ENCODE measurements at regions not wholly inside any gene's neighbourhood (a gene's known extent, or its start where the extent isn't known, plus 50 kb on each side); places are given as distances from the start of the nearest gene placed in this dataset.

DNA sequence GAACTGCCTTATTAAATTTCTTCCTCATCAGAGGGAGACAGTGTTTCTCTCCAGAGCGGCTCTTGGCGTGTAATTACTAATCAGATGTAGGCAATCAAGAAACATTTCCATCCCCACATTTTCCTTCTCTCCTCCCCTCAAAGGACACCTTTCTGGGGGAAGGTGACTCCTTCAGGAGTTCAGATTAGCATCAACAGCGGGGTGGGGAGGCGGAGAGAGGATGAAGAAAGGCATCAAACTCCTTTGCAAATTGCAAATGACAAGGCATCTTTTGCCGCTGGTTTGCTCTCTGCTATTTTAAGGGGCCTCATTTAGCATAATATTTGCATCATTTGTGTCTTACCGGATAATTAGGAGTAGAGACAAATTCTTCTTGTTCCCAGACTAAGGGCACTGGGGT lies 231.7 kb upstream of the SRRM4 start:
- peak in 21 of 56 donors; percentile 1 to 61 (median 22) for DNase-seq

DNA sequence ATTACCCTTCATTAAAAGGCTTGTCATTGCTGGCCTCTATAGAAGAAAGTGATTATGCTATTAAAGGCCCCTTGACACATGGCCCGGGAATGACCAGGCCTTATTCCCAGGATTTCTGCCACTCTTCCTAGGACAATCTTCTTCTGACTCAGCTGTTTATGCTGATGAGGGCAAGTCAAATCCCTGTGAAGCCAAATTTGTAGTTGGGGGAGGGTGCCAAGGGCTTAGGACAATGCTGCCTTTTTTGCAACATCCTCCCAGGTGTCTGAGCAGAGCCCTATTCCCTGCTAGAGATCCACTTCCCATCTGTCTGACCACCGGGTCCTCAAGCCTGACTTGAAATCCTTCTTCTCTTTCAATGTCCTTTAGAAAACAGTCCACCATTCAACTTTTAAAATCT lies 230.7 kb upstream of the SRRM4 start:
- peak in 2 of 56 donors; percentile 1 to 5 for DNase-seq

GRCh38 chr12:118751355-118751754 lies 230.0 kb upstream of the SRRM4 start:
- no peak for DNase-seq

DNA sequence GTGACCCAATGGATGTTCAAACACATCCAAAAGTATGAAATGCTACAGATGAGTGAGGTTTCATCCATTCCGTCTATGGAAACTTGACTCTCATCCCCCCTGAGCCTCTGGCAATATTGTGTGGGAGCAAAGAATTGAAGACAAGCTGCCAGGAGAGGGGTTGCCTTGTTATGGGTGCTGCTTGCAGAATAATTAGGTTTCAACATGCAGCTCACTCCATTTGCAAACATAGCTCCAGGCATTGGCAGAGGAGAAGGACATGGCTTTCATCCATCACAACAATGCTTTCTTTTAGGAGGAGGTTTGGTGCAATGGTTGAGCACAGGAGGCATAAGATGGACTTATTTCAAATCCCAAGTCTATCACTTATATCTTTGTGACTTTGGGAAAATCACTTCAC lies 220.7 kb upstream of the SRRM4 start:
- no peak for DNase-seq

- DNase-seq = peak in 13 of 56 donors; percentile 1 to 22 (median 3)
Observed at GRCh38 chr12:118763234-118763633, 218.1 kb upstream of the SRRM4 start.

GRCh38 chr12:118773956-118774723 lies 207.2 kb upstream of the SRRM4 start:
- DNase-seq = peak in 49 of 56 donors; percentile 8 to 83 (median 49)

GRCh38 chr12:118777504-118777903 lies 203.8 kb upstream of the SRRM4 start:
- DNase-seq = no peak

DNA sequence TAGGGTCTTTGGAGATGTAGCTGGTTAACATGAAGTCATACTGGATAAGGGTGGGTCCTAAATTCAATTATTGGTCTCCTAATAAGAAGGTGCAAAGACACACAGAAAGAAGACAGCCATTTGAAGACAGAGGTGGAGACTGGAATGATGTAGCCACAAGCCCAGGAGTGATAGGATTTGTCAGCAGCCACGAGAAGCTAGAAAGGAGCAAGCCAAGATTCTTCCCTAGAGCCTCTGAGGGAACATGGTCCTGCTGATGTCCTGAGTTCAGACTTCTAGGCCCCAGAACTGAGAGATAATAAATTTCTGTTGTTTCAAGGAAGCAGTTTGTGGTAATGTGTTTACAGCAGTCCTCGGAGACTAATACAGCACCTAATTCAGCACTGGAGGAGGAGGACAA lies 203.3 kb upstream of the SRRM4 start:
- DNase-seq = no peak

DNA sequence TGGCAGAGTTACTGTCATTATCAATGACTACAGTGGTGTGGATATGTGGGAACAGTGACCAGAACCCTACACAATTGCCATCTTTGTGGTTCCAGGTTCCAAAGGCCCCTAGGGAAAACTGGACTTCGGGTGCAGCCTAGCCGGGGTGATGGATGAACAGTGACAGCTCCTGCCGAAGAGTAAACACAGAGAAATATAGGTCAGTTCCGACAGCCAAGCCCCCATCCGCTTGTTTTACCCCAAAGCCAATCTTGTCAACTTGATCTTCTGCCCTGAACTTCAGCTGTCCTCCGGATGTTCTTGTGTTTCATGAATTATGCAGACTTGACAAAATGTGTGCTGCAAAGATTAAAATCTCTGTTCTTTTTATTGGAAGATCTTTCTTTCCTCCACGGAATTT lies 200.4 kb upstream of the SRRM4 start:
- no peak for DNase-seq

DNA sequence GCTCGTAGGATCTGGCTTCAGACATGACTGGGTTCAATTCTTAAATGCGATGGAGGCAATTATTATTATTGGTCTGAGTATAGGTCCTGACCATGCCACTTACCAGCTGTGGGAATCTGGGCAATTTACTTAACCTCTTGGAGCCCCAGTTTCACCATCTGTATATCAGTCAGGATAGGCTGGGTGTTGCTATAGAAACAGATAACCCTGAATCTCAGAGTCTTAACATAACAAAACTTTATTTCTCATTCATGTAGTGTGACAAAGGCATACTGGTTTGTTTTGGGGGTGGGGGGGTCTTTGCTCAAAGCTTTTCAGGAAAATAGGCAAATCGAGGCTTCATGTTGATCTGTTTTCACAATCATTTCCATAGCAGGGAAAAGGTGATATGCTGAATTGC lies 199.6 kb upstream of the SRRM4 start:
- DNase-seq = no peak

DNA sequence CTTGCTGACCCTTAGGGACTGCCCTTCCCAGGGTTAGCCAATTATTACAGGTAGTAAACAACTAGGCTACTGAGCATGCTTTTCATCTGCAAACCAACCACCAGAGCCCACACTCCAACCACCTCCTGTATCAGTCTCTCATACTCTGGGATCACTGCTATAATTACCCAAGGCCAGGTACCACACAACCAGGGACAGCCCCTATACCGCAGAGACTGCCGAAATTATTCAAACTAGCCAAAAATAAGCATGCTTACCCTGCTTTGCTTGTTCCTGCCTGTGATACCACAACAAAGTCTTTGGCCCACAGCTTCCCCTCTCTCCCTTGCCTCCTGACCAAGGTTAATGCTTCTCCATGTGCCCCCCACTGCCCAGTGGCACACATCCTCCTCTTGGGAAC lies 197.6 kb upstream of the SRRM4 start:
- no peak for DNase-seq

- no peak for DNase-seq
Observed at GRCh38 chr12:118790578-118790977, 190.8 kb upstream of the SRRM4 start.

DNA sequence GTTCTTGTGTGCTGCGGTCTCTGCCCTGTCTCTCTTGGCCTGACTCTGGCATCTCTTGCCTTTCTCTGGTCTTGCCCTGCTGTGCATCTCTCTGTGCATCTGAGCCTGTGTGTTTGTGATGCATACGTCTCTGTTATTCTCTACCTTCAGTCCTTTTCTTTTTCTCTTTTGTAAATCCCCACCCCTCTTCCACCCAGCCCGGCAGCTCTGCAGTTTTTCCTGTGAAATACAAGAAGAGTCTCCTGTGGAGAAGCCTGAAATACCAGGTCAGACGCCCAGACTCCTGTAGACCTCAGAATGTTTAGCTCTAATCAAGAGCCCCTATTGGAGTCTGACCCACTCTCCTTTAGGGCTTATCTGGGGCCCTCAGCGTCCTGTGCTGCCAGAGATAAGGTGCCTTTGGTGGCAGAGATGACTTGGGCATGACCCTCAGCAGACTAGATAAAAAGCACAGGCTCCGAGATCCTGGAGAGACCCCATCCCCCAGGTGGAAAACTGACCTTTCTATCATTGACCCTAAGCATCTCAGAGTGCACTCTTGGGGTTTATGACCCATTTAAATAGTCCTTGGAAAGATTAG lies 167.5 kb upstream of the SRRM4 start:
- no peak for DNase-seq

DNA sequence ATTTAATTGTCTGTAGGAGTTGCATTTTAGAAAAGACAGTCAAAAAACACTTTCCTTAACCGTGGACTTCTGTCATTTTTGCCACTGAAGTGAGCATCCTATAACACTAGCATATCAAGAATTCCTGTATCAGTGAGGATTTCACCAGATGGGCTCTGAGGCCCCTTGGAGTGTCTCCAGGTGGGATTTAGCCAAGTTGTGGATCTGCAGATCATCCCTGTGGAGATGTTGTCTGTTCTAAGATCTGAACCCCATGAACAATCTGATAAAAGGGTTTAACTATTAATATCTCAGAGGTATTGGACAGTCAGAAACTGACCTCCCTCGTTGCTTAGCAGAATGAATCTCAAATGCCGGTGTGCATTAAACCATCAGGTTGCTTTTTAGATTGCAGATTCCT lies 165.0 kb upstream of the SRRM4 start:
- no peak for DNase-seq

- DNase-seq = no peak
Observed at GRCh38 chr12:118821386-118821925, 159.9 kb upstream of the SRRM4 start.

GRCh38 chr12:118822512-118822911 lies 158.8 kb upstream of the SRRM4 start:
- no peak for DNase-seq

- peak in 4 of 56 donors; percentile 12 to 37 (median 30) for DNase-seq
Observed at GRCh38 chr12:118827047-118827446, 154.3 kb upstream of the SRRM4 start.

- DNase-seq = peak in 8 of 56 donors; percentile 5 to 31 (median 14)
Observed at GRCh38 chr12:118827606-118828005, 153.7 kb upstream of the SRRM4 start.

DNA sequence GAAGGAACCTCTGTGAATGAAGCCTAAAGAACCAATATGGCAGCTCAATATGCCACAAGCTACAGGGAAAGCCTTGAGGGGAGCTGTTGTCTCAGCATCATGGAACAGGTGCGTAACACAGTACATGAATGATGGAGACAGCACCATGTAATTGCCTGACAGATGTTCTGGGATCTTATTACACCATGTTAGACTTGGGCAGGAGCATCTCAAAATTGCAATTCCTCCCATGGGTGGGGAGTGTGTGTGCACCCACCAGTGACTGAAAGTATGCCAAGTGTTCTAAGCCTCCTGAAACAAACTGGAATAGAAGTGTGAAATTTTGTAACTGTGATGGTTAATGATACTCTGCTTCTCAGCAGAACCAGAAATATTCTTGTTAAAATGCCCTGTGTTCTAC lies 151.0 kb upstream of the SRRM4 start:
- no peak for DNase-seq

DNA sequence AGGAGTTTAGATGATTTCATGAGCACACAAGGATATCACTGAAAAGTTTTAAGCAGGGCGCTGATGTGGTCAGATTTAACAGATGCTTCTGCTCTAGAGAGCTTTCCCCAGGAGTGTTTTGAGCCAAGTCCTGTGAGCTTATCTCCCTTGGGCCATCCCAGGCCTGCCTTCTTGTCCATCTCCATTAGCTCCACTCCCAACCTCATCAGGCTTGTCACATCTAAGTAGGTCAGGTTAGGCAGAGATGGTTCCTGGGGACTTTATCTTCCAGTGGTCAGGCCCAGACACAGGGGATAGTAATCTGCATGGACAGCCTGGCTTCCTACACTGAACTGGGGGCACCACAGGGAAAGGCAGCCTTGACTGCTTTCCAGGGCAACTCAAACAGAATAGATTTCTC lies 145.4 kb upstream of the SRRM4 start:
- no peak for DNase-seq

- no peak for DNase-seq
Observed at GRCh38 chr12:118840399-118840798, 140.9 kb upstream of the SRRM4 start.

GRCh38 chr12:118840878-118841277 lies 140.5 kb upstream of the SRRM4 start:
- no peak for DNase-seq

- DNase-seq = no peak
Observed at GRCh38 chr12:118841588-118841987, 139.8 kb upstream of the SRRM4 start.

Data from nucleus accumbens (tissue), 56 donors.